ENCODE measurements at regions not wholly inside any gene's neighbourhood (a gene's known extent, or its start where the extent isn't known, plus 50 kb on each side); places are given as distances from the start of the nearest gene placed in this dataset.
"Not testable (repeated sequence)": the region's sequence is repeated elsewhere in the genome, so short reads cannot be mapped to it uniquely, and the experiment has no call there.

DNA sequence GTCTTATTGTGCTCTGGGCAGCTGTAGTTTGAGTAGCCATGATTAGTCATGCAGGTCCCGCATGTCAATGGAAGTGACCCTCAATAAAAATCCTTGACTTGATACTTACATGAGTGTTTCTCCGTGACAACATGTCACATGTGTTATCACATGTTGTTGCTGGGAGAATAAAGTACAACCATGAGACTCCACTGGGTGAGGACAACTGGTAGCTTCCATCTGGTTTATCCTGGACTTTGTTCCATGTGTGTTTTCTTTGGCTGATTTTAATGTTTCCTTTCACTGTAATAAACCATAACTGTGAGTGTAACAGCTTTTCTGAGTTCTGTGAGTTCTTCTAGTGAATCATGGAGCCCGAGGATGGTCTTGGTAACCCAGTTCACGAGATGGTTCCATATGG, 63.1 kb upstream of the NDN start:
- no peak for DNase-seq

DNA sequence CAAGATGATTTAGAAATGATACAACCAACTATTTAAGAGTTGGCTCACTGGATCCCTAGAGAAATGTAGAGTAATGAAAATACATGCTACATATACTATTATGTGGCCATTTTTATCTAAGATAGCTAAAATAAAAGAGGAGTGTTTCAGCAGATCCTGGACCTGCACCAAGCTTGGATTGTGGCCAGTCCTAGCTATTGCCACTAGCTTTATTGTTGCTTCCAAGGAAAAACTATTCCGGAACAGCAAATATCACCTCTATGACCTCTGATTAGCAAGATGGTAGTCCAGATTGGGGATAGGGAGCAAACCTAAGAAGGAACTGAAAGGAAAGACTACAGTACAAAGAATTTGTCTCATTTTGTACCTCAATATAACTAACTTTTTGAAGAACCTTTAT, 63.7 kb upstream of the NDN start:
- DNase-seq: no peak

DNA sequence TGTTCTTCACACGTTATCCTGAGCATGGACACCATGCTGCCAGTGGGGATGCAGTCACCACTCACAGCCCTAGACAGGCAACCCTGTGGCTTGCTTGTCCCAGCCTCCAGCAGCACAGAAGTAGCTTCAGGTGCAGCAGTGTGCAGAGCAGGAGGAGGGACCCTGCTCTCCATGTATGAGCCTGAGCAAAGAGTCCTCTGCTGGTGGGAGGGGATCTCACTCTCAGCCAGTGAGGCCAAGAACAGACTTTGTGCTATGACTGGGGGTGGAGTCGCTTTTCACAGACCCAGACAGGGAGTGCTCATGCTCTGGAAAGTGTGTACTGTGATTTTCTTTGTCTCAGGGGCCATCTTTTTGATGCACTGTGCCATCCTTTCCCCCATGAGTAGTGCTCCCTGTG, 66.1 kb upstream of the NDN start:
- DNase-seq: no peak

DNA sequence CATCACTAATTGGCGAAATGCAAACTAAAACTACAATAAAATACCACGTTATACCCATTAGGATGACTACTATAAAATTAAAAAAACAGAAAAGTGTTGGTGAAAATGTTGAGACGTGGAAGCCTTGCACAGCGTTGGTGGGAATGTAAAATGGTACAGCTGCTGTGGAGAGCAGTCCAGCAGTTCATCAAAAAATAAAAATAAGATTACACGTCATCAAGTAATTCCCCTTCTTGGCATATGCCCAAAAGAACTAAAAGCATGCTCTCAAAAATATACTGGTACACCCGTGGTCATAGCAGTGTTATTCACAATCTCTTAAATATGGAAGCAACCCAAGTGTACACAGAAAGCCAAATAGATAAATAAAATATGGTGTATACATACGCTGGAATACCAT, 71.8 kb upstream of the NDN start:
- DNase-seq: no peak

DNA sequence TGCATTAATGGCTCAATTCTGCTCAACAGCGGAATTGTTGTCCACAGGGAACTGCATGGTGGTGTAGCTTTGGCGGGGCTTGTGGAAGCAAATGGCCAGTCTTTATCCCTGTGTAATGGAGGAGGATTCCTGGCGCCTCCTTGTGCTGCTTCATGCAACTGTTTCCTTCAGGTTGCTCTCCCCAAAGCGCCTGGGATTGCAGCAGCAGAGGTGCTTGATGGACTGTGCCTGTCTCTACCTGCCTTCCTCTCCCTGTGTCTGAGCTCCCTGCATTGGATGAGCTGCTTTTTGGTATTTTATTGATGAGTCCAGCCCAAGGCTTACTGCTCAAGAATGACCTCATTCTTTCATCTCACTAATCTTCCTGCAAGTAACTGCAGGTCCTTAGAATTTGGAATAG, 72.9 kb upstream of the NDN start:
- no peak for DNase-seq

DNA sequence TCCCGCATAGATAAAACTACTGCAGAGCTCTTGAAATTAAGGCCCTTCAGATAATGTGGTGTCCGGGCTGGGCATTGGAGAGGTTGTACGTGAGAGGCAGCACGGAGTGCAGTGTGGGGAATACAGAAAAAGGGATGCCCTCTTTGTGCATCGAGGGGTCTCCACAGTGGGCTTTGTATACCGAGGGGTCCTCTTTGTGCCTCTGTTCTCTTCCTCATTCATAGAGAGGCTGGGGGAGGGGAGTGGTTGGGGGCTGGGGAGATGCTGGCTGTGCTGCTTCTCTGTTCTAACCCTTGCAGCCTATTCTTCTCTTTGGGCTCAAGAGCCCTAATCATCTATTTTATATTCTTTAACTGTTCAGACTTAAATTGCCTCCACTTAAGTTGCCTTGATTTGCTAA, 74.3 kb upstream of the NDN start:
- no peak for DNase-seq

DNA sequence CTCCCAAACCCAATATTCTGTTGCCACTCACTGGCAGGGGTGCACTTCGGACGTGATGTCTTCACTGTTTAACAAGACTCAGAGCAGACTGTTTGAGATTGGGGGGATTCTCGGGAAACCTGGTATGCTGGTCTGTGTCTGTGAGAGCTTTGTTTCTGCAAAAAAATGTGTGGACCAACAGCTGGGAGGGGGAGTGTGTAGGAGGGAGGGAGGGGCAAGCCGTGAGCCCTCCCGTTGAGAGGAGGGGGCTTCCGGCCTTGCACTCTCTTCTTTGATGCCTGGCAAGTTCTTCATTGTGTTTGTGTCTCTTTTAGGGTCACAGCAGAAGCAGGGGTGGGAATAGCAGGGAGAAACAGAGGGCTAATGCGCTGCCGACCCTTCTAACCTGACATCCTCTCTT, 74.9 kb upstream of the NDN start:
- no peak for DNase-seq

DNA sequence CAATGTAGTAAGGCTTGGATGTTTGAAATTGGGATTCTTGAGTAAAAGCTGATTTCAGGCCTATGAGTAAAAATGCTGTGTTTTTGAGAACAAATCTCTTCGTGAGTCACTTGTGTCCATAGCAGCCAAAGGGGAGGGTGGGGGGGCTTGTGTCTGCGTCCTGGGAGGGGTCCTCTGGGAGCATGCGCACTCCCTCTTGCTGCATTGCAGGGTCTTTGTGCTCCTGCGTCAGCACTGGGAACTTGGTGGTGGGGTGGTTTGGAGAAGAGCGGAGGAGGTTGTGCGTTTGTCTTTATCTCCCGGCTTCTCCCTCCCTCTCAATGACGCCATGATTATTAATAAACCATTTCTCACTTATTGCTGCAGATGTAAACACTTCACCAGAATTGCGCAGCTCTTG, 75.9 kb upstream of the NDN start:
- DNase-seq: no peak

DNA sequence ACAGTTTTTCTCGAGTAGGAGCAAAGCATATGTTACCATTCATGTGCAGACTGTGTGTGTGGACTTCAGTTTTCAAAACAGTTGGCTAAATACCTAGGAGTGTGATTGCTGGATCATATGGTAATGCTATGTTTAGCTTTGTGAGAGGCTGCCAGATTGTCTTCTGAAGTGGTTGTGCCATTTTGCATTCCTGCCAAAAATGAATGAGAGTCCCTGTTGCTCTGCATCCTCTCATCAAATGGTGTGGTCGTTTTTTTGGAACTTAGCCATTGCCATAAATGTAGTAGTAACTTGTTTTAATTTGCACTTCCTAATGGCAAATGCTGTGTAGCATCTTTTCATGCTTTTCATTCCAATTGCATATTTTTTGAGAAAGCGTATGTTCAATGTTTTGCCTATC, 77.2 kb upstream of the NDN start:
- DNase-seq: no peak

DNA sequence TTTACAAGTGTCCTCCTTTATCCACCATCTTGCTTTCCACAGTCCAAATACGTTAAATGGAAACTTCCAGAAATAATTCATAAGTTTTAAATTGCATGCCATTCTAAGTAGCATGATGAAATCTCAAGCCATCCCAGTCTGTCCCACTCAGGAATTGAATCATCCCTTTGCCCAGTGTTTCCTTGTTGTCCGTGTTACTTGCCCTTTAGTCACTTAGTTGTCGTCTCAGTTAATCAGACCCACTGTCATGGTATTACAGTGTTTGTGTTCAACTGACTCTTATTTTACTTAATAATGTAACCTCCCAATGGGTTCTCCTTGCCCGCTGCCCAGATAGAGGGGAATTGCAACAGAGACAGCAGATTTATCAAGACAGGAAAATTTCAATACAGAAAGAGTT, 77.6 kb upstream of the NDN start:
- no peak for DNase-seq

DNA sequence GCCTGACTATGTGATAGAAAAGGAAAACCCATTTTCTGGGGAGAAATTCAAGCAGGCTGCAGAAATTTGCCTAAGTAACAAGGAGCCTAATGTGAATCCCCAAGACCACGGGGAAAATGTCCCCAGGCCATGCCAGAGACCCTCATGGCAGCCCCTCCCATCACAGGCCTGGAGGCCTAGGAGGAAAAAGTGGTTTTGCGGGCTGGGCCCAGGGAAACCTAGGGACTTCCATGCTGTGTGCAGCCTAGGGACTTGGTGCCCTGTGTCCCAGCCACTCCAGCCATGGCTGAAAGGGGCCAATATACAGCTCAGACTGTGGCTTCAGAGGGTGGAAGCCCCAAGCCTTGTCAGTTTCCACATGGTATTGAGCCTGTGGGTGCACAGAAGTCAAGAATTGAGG, 79.7 kb upstream of the NDN start:
- DNase-seq: not testable (repeated sequence)

DNA sequence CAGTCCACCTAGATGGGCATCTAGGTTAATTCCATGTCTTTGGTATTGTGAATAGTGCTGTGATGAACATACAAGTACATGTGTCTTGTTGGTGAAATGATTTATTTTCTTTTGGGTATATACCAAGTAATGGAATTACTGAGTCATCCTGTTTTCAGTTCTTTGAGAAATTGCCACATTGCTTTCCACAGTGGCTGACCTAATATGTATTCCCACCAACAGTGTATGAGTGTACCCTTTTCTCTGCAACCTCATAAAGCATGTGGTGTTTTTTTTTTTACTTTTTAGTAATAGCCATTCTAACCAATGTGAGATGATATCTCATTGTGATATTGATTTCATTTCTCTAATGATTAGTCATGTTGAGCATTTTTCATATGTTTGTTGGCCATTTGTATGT, 86.0 kb upstream of the NDN start:
- DNase-seq: no peak

DNA sequence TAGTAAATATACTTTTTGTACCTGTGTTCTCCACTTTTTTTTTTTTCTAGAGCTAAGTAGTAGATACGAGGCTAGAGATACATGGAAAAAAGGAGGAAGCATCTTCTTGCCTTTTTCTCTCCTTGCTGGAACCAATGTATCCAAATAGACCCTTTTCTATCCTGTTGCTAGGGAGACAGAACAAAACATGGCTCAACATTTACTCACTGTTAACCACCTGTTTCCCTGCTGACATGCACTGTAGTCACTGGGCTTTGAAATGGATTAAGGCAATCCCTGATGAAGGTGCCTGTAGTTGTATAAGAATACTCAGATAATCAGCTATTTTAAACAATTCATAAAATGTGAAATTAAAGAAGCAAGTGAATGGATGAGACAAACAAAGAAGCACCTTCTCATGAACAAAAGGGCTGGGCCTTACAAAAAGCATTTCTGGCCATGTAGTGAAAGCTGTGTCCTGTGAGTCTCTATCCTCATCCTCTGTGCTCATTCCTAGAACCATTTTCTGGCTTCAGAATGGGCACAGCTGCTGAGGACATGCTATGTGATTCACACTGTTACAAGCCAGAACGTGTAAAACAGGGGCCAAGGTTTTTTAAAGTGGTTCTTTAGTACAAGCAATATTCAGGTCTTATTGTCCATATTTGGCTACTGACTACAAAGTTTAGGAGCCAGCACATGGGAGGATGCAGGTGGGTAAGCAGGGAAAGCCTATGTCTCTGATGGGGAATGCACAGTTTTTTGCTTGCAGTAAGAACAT, 100.4 kb upstream of the NDN start:
- DNase-seq: no peak

DNA sequence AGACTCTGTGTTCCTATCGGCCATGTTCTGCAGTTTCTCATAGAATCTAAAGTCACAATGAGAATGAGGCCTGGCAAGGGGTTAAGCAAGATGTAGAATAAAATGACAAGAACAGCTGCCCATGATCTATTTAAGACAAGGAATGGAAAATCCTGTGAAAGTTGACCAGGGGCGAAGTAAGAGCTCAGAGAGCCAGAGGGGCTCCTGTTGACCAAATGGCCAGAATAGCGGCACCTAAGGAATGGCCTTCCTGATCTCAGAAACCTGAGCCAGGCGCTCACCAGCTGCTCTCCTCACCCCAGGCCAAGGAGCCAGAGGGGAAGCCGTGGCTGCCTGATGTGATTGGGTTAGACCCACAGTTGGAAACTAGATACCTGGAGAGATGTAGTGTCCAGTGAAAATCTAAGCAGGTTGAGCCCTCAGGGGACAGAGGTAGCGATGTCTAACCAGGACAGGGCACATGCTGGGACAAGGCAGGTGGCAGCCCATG, 106.1 kb upstream of the NDN start:
- no peak for DNase-seq

DNA sequence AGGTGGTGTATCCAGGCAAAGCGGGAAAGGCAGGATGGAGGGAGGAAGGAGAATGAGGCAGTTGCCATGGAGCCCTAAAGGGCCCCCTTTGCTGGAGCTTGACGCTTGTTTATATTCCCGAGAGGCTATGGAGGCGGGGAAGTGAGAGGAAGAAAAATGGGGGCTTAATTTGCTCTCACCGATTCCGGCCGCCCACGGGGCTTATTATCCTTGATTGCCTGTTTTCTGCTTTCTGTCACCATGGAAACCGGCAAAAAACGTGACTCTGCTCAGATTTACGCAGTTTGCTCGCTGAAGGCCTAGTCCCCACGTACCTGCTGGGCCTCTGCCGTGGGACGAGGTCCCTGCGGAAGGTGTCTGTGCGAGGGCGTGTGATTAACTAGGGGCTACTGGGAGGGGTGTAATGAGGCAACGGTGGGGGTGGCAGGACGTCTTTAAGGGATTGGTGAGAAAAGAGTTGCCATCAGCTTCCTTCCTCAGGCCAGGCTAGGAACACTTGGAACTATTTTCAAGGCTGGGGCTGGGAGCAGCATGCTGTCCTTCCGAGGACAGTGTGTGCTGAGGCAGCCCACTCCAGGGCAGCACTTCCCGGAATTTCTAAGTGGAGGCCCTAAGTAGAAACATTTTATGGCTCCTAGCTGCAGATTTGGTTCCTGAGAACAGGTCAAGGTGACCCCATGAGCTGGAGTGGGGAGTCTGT, 110.8 kb upstream of the NDN start:
- no peak for DNase-seq

DNA sequence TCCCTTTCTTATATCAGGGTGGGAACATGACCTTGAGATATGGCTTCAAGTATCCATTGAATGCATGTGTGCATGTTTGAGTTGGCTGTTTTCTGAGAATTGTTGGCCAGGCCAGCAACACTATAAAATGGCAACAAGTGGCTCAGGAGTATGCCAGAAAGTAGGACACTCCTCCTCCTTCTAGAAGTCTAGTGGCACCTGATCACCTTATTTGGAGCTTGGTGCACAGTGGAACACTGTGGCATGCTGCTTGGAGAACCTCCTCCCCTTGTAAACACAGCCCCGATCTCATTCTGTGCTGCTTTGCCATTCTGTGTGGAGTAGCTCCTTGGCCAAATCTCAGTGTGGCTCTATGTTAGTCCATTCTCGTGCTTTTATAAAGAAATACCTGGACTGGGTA, 114.8 kb upstream of the NDN start:
- no peak for DNase-seq

DNA sequence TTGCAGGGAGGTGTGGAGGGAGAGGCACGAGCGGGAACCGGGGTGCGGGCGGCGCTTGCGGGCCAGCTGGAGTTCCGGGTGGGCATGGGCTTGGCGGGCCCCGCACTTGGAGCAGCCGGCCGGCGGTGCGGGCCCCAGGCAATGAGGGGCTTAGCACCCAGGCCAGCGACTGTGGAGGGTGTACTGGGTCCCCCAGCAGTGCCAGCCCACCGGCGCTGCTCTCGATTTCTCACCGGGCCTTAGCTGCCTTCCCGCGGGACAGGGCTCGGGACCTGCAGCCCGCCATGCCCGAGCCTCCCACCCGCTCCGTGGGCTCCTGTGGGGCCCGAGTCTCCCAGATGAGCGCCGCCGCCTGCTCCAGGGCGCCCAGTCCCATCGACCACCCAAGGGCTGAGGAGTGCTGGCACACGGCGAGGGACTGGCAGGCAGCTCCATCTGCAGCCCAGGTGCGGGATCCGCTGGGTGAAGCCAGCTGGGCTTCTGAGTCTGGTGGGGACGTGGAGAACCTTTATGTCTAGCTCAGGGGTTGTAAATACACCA, 115.9 kb upstream of the NDN start:
- not testable (repeated sequence) for DNase-seq

DNA sequence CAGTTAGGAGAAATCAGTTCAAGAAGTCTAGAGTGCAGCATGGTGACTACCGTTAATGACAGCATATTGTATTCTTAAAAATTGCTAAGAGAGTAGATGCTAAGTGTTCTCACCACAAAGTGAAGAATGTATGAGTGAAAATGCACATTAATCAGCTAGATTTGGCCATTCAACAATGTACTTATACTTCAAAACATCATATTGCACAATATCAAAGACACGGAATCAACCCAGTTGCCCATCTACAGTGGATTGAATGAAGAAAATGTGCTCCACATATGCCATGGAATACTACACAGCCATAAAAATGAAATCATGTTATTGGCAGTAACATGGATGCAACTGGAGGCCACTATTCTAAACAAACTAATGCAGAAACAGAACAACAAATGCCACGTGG, 119.9 kb upstream of the NDN start:
- DNase-seq: no peak

DNA sequence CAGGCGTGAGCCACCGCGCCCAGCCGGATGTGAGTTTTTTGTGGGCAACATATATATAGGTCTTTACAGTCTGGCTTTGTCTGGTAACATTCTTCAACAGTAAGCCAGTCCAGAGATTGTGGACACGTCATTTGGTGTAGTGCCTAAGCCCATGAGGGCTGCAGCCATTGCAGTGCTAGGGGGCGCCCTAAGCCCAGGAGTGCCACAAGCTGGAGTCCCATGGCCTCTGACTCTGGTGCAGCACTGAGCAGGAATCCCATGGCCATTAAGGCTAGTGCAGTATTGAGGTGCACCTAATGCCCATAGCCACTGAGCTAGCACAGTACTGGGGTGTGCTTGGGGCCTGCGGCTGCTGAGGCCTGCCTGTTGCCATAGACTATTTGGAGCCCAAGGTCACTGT, 136.4 kb upstream of the NDN start:
- DNase-seq: peak; percentile 4

DNA sequence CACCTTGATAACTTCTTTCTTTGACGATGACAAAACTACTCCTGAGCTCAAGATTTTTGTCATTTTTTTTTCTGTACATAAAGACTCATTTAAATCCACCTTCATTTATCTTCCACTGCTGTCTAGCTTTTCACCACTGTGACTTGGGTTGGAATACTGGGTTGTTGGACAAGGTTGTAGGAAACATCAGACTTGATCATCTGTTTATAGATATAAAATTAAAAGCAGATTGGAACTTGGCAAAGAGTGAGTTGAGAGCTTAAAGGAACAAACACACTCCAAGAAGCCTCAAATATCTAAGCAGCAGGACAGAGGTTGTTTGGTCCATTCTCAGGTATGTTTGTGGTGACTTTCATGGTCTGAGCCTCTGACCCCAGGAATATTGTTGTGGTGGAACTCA, 141.7 kb upstream of the NDN start:
- no peak for DNase-seq

DNA sequence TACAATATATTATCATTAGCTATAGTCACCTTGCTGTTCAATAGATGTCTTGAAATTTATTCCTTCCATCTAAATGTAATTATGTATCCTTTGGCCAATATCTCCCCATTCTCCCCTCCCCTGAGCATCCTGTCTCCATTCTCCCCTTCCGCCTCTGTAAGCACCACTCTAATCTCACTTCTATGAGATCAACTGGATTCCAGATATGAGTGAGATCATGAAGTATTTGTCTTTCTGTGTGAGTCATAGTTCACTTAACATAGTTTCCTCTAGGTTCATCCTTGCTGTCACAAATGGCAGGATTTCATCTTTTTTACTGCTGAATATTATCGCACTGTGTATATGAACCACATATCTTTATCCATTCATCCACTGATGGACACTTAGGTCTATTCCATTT, 148.8 kb upstream of the NDN start:
- no peak for DNase-seq

DNA sequence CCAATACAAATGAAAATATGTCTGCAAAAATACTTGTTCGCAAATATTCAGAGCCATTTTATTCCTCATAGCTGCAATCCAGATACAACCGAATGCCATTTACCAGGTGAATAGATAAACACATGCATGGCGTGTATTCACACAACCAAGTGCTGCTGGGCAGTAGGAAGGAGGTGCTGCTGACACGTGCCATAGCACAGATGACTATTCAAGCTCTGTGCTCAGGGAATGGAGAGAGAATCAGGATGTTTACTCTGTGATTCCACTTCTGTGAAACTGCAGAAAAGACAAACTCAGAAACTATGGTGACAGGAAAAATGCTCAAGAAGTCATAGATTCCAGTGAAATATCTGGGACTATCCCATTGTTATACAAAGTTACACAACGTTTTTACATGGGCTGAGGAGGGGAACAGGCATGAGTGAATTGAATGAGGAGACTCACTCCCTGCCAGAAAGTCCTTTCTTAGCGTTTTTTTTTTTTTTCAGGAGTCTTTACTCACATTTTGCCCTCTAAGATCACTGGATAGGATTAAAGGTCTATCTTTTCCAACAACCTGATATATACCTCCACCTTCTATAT, 152.9 kb upstream of the NDN start:
- DNase-seq: no peak

DNA sequence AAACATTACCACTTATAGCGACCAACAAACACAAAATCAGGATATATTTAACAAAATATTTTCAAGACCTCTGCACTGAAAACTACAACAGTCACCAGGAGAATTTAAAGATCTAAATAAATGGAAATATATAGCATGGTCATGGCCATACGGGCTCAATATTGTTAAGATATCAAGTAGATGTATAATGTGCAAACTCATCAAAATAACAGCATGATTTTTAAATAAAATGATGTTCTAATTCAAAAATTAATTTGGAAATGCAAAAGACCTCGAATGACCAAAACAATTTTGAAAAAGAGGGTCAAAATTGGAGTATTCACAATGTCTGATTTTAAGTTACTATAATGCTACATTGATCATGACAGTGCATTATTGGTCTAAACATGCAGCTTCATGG, 159.1 kb upstream of the NDN start:
- DNase-seq: no peak

DNA sequence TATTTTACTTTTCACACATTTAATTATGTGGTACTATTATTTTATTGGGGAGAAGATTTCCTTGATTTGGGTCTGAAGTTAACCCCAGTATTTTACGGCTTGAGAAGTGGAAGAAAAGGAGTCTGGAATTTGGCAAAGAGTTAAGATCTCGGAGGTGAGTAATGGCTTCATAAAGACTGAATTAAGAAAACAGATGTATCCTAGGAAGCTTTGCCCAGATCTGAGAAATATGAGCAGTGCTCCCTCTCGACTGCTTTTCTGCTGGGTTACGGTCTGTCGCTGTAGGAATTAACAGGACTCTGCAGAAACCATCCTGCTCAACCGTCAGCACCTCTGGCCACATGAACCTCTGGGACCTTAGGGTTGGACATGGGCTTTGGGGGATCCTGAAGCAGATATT, 163.6 kb upstream of the NDN start:
- DNase-seq: no peak

Data from stimulated activated CD4-positive, alpha-beta T cell treated with anti-CD3 and anti-CD28 coated beads, Interleukin-15, amount 100 ng/mL, for 24 hours (primary cell).